Panc1 (cell line): ENCODE measurements at regions not wholly inside any gene's neighbourhood (a gene's known extent, or its start where the extent isn't known, plus 50 kb on each side); places are given as distances from the start of the nearest gene placed in this dataset.

ENCODE experiments used
- POLR2AphosphoS5 ChIP-seq: IDR thresholded peaks from 2 replicates; pipeline ENCODE4 v1.6.1; 2012; ENCODE audit warnings: mild to moderate bottlenecking, low read depth, low read length, moderate library complexity
- SIN3A ChIP-seq: IDR thresholded peaks from 2 replicates; pipeline ENCODE4 v1.6.1; 2012; ENCODE audit warnings: low read depth, mild to moderate bottlenecking, low read length, moderate library complexity, borderline replicate concordance; ENCODE audit not compliant: insufficient read depth
- TCF7L2 ChIP-seq: IDR thresholded peaks from 2 replicates; pipeline ENCODE4 v1.6.1; 2011; ENCODE audit warnings: mild to moderate bottlenecking, low read depth, low read length, inconsistent platforms
- TF ChIP-seq, protein P1 (sequence below): fragments of 450-650 bp; IDR thresholded peaks from 2 replicates; pipeline ENCODE4 v1.5.1; 2017; ENCODE audit warnings: mild to moderate bottlenecking

DNA sequence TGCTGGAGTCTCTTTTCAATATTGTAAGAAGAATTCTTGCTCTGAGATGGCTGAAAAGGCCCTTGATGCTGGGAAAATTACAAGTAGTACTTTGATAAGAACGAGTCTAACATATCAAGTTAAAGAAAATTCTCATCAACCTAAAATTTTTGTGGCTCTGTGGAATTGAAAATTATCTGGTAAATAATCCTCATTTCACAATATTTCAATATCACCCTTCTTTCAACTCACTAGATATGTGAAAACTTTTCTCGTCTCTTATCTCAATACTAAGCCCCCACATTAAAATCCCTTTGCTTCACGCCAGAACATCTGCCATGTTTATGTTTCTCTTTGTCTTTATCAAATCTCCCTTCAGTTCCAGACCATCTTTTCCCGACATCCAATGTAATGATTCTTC, 448.8 kb downstream of the ZNF516 start:
- TF ChIP-seq, protein P1, sequence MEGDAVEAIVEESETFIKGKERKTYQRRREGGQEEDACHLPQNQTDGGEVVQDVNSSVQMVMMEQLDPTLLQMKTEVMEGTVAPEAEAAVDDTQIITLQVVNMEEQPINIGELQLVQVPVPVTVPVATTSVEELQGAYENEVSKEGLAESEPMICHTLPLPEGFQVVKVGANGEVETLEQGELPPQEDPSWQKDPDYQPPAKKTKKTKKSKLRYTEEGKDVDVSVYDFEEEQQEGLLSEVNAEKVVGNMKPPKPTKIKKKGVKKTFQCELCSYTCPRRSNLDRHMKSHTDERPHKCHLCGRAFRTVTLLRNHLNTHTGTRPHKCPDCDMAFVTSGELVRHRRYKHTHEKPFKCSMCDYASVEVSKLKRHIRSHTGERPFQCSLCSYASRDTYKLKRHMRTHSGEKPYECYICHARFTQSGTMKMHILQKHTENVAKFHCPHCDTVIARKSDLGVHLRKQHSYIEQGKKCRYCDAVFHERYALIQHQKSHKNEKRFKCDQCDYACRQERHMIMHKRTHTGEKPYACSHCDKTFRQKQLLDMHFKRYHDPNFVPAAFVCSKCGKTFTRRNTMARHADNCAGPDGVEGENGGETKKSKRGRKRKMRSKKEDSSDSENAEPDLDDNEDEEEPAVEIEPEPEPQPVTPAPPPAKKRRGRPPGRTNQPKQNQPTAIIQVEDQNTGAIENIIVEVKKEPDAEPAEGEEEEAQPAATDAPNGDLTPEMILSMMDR, result no peak
- TF ChIP-seq SIN3A (no peak), POLR2AphosphoS5 (no peak), TCF7L2 (no peak)
